Neural cell (in vitro differentiated cells): ENCODE measurements at regions not wholly inside any gene's neighbourhood (a gene's known extent, or its start where the extent isn't known, plus 50 kb on each side); places are given as distances from the start of the nearest gene placed in this dataset.

Source experiments
- EP300 ChIP-seq: fragments of 450-650 bp; conservative IDR thresholded peaks from 2 replicates; pipeline ENCODE4 v1.6.1; 2014; ENCODE audit warnings: antibody characterized with exemption, mild to moderate bottlenecking, moderate library complexity; ENCODE audit not compliant: poor library complexity, severe bottlenecking
- EZH2 ChIP-seq: fragments of 200-600, 300-800 bp; shearing (Covaris generic), sonication (generic); IDR thresholded peaks from 2 replicates; pipeline ENCODE4 v1.6.1; 2014; ENCODE audit warnings: antibody characterized with exemption, low read length, borderline replicate concordance, mild to moderate bottlenecking; ENCODE audit not compliant: insufficient read depth, poor library complexity, severe bottlenecking
- POLR2AphosphoS5 ChIP-seq: IDR thresholded peaks from 2 replicates; pipeline ENCODE4 v1.6.1; 2012
- RAD21 ChIP-seq: fragments of 450-650 bp; conservative IDR thresholded peaks from 2 replicates; pipeline ENCODE4 v1.6.1; 2014; ENCODE audit warnings: antibody characterized with exemption, mild to moderate bottlenecking, moderate library complexity
- TAF1 ChIP-seq: IDR thresholded peaks from 2 replicates; pipeline ENCODE4 v1.6.1; 2012; ENCODE audit warnings: low read depth
- TF ChIP-seq, protein P1 (sequence below): fragments of 450-650 bp; IDR thresholded peaks from 2 replicates; pipeline ENCODE4 v1.5.1; 2014; ENCODE audit warnings: antibody characterized with exemption, mild to moderate bottlenecking, moderate library complexity; ENCODE audit not compliant: poor library complexity, severe bottlenecking
- TF ChIP-seq, protein P2 (sequence below): IDR thresholded peaks from 2 replicates; pipeline ENCODE4 v1.6.1; 2012; ENCODE audit warnings: borderline replicate concordance

DNA sequence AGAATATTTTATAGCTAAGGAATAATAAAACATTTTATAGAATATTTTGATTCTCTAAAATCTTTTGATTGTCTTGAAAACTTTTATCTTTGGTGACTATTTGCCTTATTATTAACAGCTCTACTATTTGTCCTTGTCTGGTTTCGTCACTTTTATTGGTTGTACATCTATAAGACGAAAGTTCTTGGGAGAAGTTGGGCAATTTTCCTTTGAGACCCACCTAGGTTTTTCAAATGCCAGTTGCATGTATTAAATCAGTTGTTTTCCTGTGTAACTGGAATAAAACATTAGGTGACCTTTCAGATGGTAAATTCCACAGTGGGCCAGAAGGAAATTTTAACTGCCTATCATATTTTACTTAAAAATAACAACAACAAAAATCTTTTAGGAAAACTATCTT lies 1245.7 kb downstream of the SI start:
- TF ChIP-seq, protein P1, sequence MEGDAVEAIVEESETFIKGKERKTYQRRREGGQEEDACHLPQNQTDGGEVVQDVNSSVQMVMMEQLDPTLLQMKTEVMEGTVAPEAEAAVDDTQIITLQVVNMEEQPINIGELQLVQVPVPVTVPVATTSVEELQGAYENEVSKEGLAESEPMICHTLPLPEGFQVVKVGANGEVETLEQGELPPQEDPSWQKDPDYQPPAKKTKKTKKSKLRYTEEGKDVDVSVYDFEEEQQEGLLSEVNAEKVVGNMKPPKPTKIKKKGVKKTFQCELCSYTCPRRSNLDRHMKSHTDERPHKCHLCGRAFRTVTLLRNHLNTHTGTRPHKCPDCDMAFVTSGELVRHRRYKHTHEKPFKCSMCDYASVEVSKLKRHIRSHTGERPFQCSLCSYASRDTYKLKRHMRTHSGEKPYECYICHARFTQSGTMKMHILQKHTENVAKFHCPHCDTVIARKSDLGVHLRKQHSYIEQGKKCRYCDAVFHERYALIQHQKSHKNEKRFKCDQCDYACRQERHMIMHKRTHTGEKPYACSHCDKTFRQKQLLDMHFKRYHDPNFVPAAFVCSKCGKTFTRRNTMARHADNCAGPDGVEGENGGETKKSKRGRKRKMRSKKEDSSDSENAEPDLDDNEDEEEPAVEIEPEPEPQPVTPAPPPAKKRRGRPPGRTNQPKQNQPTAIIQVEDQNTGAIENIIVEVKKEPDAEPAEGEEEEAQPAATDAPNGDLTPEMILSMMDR = no peak
- TF ChIP-seq POLR2AphosphoS5 = no peak
- TF ChIP-seq EP300 = no peak
- TF ChIP-seq EZH2 = no peak
- TF ChIP-seq TAF1 = no peak
- TF ChIP-seq, protein P2, sequence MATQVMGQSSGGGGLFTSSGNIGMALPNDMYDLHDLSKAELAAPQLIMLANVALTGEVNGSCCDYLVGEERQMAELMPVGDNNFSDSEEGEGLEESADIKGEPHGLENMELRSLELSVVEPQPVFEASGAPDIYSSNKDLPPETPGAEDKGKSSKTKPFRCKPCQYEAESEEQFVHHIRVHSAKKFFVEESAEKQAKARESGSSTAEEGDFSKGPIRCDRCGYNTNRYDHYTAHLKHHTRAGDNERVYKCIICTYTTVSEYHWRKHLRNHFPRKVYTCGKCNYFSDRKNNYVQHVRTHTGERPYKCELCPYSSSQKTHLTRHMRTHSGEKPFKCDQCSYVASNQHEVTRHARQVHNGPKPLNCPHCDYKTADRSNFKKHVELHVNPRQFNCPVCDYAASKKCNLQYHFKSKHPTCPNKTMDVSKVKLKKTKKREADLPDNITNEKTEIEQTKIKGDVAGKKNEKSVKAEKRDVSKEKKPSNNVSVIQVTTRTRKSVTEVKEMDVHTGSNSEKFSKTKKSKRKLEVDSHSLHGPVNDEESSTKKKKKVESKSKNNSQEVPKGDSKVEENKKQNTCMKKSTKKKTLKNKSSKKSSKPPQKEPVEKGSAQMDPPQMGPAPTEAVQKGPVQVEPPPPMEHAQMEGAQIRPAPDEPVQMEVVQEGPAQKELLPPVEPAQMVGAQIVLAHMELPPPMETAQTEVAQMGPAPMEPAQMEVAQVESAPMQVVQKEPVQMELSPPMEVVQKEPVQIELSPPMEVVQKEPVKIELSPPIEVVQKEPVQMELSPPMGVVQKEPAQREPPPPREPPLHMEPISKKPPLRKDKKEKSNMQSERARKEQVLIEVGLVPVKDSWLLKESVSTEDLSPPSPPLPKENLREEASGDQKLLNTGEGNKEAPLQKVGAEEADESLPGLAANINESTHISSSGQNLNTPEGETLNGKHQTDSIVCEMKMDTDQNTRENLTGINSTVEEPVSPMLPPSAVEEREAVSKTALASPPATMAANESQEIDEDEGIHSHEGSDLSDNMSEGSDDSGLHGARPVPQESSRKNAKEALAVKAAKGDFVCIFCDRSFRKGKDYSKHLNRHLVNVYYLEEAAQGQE = no peak
- no peak for TF ChIP-seq RAD21
